OCI-LY1 (cell line): ENCODE measurements at regions not wholly inside any gene's neighbourhood (a gene's known extent, or its start where the extent isn't known, plus 50 kb on each side); places are given as distances from the start of the nearest gene placed in this dataset.

Experiments
- H2AFZ ChIP-seq: fragments of 200-600 bp; sonication (generic), shearing (Covaris generic); 2 replicates; pipeline ENCODE4 v1.6.0; 2014; ENCODE audit warnings: antibody characterized with exemption, mild to moderate bottlenecking, low read length
- H3F3A ChIP-seq: fragments of 200-600 bp; sonication (generic), shearing (Covaris generic); 2 replicates; pipeline ENCODE4 v1.6.0; 2014; ENCODE audit warnings: mild to moderate bottlenecking, antibody characterized with exemption, low read length, moderate library complexity; ENCODE audit not compliant: insufficient read depth
- H3K27ac ChIP-seq: fragments of 200-600 bp; sonication (generic); 2 replicates; pipeline ENCODE4 v1.5.1; 2014; ENCODE audit warnings: low read length, mixed run types, mild to moderate bottlenecking, low read depth; ENCODE audit not compliant: poor library complexity, severe bottlenecking
- H3K27me3 ChIP-seq: fragments of 200-600 bp; sonication (generic); 2 replicates; pipeline ENCODE4 v1.6.0; 2014; ENCODE audit warnings: antibody characterized with exemption, mild to moderate bottlenecking, low read length, moderate library complexity; ENCODE audit not compliant: insufficient read depth
- H3K36me3 ChIP-seq: fragments of 200-600 bp; sonication (generic); 2 replicates; pipeline ENCODE4 v1.6.1; 2014; ENCODE audit warnings: mild to moderate bottlenecking, antibody characterized with exemption, low read length, moderate library complexity, mixed read lengths; ENCODE audit not compliant: insufficient read depth
- H3K4me1 ChIP-seq: fragments of 200-600 bp; sonication (generic); 2 replicates; pipeline ENCODE4 v1.5.1; 2014; ENCODE audit warnings: mild to moderate bottlenecking, low read length, moderate library complexity; ENCODE audit not compliant: insufficient read depth, severe bottlenecking
- H3K4me2 ChIP-seq: fragments of 200-600 bp; sonication (generic), shearing (Covaris generic); 2 replicates; pipeline ENCODE4 v1.6.1; 2014; ENCODE audit warnings: low read length
- H3K4me3 ChIP-seq: fragments of 200-600 bp; sonication (generic); 2 replicates; pipeline ENCODE4 v1.5.1; 2014; ENCODE audit warnings: low read length, low read depth, mild to moderate bottlenecking, mixed read lengths; ENCODE audit not compliant: poor library complexity, severe bottlenecking
- H3K79me2 ChIP-seq: fragments of 200-600 bp; shearing (Covaris generic); 2 replicates; pipeline ENCODE4 v1.6.1; 2016; ENCODE audit warnings: mixed run types, low read length, mixed read lengths; ENCODE audit not compliant: insufficient read depth
- H3K9ac ChIP-seq: fragments of 200-600 bp; sonication (generic), shearing (Covaris generic); 2 replicates; pipeline ENCODE4 v1.6.1; 2014; ENCODE audit warnings: mild to moderate bottlenecking, low read length, mixed read lengths
- H3K9me2 ChIP-seq: fragments of 200-600 bp; sonication (generic), shearing (Covaris generic); 2 replicates; pipeline ENCODE4 v1.6.1; 2014; ENCODE audit warnings: low read depth, mild to moderate bottlenecking, low read length, mixed read lengths
- H3K9me3 ChIP-seq: fragments of 200-600 bp; shearing (Covaris generic); 2 replicates; pipeline ENCODE4 v1.6.1; 2014; ENCODE audit warnings: low read length, mixed read lengths
- H4K20me1 ChIP-seq: fragments of 200-600 bp; sonication (generic), shearing (Covaris generic); 2 replicates; pipeline ENCODE4 v1.6.0; 2016; ENCODE audit warnings: mild to moderate bottlenecking, low read length; ENCODE audit not compliant: insufficient read depth
- EZH2 ChIP-seq: fragments of 200-600 bp; sonication (generic), shearing (Covaris generic); IDR thresholded peaks from 2 replicates; pipeline ENCODE4 v1.8.0; 2017; ENCODE audit warnings: borderline replicate concordance, mixed run types, mild to moderate bottlenecking, antibody characterized with exemption, low read length, moderate library complexity, mixed read lengths
- TF ChIP-seq, protein P1 (sequence below): fragments of 200-600 bp; sonication (generic), shearing (Covaris generic); IDR thresholded peaks from 2 replicates; pipeline ENCODE4 v1.5.1; 2017; ENCODE audit warnings: mild to moderate bottlenecking, antibody characterized with exemption, low read length, moderate library complexity, mixed read lengths

DNA sequence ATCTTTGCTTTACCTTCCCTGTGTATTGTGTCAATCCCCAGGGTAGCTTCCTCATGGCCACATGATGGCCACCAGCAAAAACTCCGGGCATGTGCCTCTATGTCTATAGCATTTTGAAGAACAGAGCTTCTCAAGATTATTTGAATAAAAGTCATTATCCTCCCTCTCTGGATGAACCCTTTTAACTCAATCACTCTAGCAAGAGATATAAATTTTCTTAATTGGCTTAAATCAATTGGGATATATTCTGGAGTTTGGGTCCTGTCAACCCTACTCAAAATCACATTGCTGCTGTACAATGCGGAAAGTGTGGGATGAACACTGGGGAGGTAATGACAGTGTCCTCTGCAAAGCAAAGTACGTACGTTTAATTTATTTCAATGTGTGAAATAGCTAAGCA is 370.6 kb upstream of the LRRC3B start:
- no peak overlapping the region for H3K4me2 ChIP-seq
- H4K20me1 ChIP-seq = no peaks in the 10 kb centered on the region
- H3K27ac ChIP-seq = no peak overlapping the region
- no peaks in the 10 kb centered on the region for H3K27me3 ChIP-seq
- H3K4me1 ChIP-seq = no peaks in the 10 kb centered on the region
- H3F3A ChIP-seq = no peaks in the 10 kb centered on the region
- no peaks in the 10 kb centered on the region for H3K9me2 ChIP-seq
- no peaks in the 10 kb centered on the region for H3K36me3 ChIP-seq
- no peak overlapping the region for H2AFZ ChIP-seq
- no peak overlapping the region for H3K4me3 ChIP-seq
- H3K9ac ChIP-seq = no peak overlapping the region
- TF ChIP-seq EZH2 = no peak
- TF ChIP-seq, protein P1, sequence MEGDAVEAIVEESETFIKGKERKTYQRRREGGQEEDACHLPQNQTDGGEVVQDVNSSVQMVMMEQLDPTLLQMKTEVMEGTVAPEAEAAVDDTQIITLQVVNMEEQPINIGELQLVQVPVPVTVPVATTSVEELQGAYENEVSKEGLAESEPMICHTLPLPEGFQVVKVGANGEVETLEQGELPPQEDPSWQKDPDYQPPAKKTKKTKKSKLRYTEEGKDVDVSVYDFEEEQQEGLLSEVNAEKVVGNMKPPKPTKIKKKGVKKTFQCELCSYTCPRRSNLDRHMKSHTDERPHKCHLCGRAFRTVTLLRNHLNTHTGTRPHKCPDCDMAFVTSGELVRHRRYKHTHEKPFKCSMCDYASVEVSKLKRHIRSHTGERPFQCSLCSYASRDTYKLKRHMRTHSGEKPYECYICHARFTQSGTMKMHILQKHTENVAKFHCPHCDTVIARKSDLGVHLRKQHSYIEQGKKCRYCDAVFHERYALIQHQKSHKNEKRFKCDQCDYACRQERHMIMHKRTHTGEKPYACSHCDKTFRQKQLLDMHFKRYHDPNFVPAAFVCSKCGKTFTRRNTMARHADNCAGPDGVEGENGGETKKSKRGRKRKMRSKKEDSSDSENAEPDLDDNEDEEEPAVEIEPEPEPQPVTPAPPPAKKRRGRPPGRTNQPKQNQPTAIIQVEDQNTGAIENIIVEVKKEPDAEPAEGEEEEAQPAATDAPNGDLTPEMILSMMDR = no peak
- H3K9me3 ChIP-seq = no peaks in the 10 kb centered on the region
- H3K79me2 ChIP-seq = no peaks in the 10 kb centered on the region

DNA sequence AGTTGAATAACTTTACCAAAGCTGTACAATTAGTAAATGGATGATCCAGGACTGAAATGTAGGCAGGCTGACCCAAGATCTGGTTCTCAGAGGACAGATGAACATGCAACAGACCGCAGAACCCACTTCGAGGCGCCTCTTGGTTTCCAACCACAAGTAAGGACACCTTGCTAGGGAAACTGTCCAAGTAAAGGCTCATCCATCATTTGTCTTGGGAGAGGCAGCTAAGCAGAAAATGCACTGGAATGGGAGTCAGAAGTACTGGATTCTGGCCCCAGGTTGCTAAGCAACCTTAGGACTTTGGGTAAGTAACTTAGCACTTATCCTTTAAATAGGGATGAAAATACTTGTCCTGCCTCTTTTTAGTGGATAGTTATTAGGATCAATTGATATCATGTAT is 366.3 kb upstream of the LRRC3B start:
- no peaks in the 10 kb centered on the region for H3F3A ChIP-seq

DNA sequence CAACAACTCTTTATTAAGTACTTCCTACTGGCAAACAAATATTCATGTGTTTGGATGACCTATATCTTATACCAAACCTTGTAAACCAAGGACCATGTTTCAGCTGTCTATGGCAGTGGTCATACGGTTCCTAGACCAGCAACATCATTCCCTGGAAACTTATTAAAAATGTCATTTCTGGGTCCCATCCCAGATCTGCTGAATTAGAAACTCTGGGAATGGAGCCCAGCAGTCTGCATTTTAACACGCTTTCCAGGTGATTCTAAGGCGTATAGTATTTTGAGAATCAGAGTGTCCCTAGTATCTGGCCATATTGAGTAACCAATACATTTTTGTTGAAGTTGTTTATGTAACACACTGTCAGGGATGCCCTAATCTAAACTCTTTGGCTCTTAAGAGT is 363.4 kb upstream of the LRRC3B start:
- Histone ChIP-seq H2AFZ (no peak overlapping the region), H3K27ac (no peak overlapping the region), H3K27me3 (no peaks in the 10 kb centered on the region), H3K9ac (no peak overlapping the region), H3K36me3 (no peaks in the 10 kb centered on the region), H3K9me3 (no peaks in the 10 kb centered on the region), H3K79me2 (no peaks in the 10 kb centered on the region), H3K4me3 (no peak overlapping the region), H3F3A (no peaks in the 10 kb centered on the region), H3K4me2 (no peak overlapping the region), H3K4me1 (no peaks in the 10 kb centered on the region), H4K20me1 (no peaks in the 10 kb centered on the region), H3K9me2 (no peaks in the 10 kb centered on the region)
- no peak for TF ChIP-seq EZH2
- TF ChIP-seq, protein P1 = no peak

More for the DNA sequence above, 366.3 kb upstream of the LRRC3B start:
- H2AFZ ChIP-seq = no peak overlapping the region
- H3K4me1 ChIP-seq = no peaks in the 10 kb centered on the region
- H3K27me3 ChIP-seq = no peaks in the 10 kb centered on the region
- no peaks in the 10 kb centered on the region for H3K79me2 ChIP-seq
- H3K9me3 ChIP-seq = no peaks in the 10 kb centered on the region
- no peaks in the 10 kb centered on the region for H3K36me3 ChIP-seq
- no peaks in the 10 kb centered on the region for H4K20me1 ChIP-seq
- H3K9me2 ChIP-seq = no peaks in the 10 kb centered on the region
- TF ChIP-seq EZH2 = no peak
- TF ChIP-seq, protein P1 = no peak
- no peak overlapping the region for H3K27ac ChIP-seq
- no peak overlapping the region for H3K4me3 ChIP-seq
- no peak overlapping the region for H3K9ac ChIP-seq
- no peak overlapping the region for H3K4me2 ChIP-seq
